SK-N-MC (cell line): ENCODE measurements at regions not wholly inside any gene's neighbourhood (a gene's known extent, or its start where the extent isn't known, plus 50 kb on each side); places are given as distances from the start of the nearest gene placed in this dataset.
"Not testable (repeated sequence)": the region's sequence is repeated elsewhere in the genome, so short reads cannot be mapped to it uniquely, and the experiment has no call there.

Experiments
- EZH2 ChIP-seq: fragments of 200-600 bp; sonication (generic); IDR thresholded peaks from one replicate; pipeline ENCODE4 v1.6.1; 2017; ENCODE audit warnings: antibody characterized with exemption
- FOXP2 ChIP-seq: optimal IDR thresholded peaks from 2 replicates; pipeline ENCODE3; 2011; ENCODE audit warnings: mild to moderate bottlenecking, moderate library complexity; ENCODE audit not compliant: insufficient read depth; ENCODE audit errors: extremely low read length, control extremely low read depth

DNA sequence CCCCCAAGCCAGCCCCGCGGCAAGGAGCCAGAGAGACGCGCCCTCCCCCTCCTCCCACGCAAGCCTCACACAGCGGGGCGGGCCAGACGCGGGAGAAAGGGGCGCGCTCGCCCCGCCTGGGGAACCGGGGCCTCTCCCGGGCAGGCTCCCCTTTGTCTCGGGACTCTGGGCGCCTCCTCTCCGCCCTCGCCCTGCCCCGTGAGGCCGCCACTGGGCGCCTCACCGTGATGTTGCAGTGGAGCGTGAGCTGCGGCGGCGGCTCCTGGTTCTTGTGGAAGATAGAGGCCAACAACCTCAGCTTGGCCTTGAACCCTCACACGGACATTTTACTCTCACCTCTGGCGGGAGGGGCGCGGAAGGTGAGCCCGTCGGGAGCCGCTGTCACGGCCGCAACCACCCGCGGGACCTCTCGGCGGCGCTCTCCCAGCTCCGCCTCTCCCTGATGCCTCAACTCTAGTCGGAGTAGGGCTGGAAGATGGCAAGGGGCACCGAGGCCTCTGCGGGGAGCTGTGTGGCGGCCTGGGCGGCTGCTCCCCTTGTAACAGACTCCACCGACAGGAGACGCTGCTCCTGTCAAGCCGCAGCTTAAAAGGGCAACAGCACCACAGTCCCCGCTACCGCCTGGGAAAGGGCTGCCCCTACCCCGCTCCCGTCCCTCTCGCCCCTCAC lies 179.2 kb upstream of the ZSCAN2 start:
- not testable (repeated sequence) for TF ChIP-seq EZH2, FOXP2
